D721Med (cell line): ENCODE measurements at regions not wholly inside any gene's neighbourhood (a gene's known extent, or its start where the extent isn't known, plus 50 kb on each side); places are given as distances from the start of the nearest gene placed in this dataset.

Experiments used
- DNase-seq: peaks from one replicate; pipeline ENCODE4 v3.0.0; 2011; ENCODE audit warnings: low spot score; ENCODE audit not compliant: insufficient read length
- FAIRE-seq: peaks from 2 replicates; lab custom pipeline; 2011; peaks lifted over from hg19 to GRCh38; lab: Jason Lieb, UNC
- TF ChIP-seq, protein P1 (sequence below): IDR thresholded peaks from 2 replicates; pipeline ENCODE4 v1.5.1; 2012; ENCODE audit warnings: mild to moderate bottlenecking, control low read depth; ENCODE audit not compliant: insufficient read depth; ENCODE audit errors: missing control alignments

DNA sequence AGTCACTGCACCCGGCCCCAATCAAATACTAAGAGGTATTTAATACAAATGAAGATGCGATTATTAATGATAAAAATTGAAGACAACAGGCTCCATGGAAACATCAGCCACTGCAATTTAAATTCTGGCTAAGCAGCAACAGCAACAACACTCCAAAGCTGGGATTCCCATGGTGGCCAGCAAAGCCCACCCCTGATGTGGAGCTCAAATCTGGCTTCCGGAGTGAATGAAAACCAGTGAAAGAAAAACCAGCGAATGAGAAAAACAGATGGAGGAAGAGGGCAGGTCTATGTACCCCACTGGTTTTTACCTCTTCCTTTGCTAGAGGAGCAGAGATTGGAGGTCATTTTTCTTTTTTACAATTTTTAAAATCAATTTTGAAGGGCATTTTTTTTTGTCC lies 135.9 kb upstream of the PDE10A start:
- DNase-seq (no peak), FAIRE-seq (no peak)
- TF ChIP-seq, protein P1, sequence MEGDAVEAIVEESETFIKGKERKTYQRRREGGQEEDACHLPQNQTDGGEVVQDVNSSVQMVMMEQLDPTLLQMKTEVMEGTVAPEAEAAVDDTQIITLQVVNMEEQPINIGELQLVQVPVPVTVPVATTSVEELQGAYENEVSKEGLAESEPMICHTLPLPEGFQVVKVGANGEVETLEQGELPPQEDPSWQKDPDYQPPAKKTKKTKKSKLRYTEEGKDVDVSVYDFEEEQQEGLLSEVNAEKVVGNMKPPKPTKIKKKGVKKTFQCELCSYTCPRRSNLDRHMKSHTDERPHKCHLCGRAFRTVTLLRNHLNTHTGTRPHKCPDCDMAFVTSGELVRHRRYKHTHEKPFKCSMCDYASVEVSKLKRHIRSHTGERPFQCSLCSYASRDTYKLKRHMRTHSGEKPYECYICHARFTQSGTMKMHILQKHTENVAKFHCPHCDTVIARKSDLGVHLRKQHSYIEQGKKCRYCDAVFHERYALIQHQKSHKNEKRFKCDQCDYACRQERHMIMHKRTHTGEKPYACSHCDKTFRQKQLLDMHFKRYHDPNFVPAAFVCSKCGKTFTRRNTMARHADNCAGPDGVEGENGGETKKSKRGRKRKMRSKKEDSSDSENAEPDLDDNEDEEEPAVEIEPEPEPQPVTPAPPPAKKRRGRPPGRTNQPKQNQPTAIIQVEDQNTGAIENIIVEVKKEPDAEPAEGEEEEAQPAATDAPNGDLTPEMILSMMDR = no peak

- DNase-seq (no peak), FAIRE-seq (no peak)
- TF ChIP-seq, protein P1 = no peak
Measured at GRCh38 chr6:165794179-165794601, 131.1 kb upstream of the PDE10A start.

- FAIRE-seq = no peak
- TF ChIP-seq, protein P1 = no peak
- DNase-seq = no peak
Measured at GRCh38 chr6:165793287-165793825, 130.3 kb upstream of the PDE10A start.

- no peak for DNase-seq
- no peak for FAIRE-seq
- TF ChIP-seq, protein P1 = no peak
Measured at GRCh38 chr6:165791876-165792437, 128.9 kb upstream of the PDE10A start.

DNA sequence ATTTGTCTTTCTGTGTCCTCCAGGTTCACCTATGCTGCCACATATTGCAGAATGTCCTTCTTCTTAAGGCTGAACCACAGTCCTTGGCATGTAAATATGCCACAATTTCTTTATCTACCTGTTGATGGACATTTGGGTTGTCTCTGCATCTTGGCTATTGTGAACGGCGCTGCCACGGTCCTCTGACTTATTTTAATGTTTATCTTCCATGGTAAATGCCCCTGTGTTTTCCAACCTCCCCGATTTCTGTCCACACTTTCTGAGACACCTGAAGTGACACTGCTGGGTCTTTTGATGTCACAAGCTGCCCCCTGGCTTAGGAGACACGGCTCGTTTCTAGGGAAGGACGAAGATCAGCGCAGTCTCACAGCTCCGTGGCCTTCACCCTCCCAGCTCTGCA lies 128.3 kb upstream of the PDE10A start:
- DNase-seq (no peak), FAIRE-seq (no peak)
- TF ChIP-seq, protein P1 = no peak

DNA sequence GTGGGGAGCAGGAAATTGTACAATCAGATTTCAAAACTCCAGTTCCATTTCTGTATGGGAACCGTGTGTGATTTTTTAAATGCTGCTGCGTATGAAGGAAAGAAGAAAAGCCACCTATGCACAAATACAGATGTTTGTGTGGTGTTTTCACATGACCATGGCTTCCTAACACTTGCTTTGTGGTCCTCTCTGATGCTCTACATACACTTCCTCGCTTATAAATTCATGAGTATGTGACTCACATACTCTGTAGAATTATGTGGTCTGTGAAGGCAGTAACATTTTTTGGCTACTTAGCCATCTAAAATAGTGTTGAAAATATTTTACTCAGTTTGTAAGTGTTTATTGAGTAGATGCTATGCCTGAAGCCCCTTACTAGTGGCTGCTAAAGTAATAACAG lies 119.8 kb upstream of the PDE10A start:
- TF ChIP-seq, protein P1 = no peak
- FAIRE-seq = no peak
- no peak for DNase-seq

DNA sequence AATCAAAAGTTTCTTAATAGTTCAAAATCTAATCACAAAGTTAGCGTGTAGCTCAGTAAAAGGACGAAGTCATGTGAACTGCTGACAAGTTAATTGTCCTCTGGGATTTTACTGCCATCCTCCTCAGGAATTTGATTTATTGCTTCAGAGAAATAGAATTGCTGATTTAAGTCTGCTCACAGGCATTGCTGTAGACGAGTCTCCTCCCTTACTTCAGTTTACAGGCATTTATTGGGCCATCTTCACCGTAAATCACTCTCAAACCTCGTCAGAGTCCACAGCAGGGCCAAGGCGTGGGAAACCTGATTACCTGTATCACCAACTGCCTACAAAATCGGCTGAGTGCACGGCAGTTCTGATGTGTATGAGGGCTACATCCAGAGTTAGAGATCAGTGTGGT lies 119.1 kb upstream of the PDE10A start:
- no peak for DNase-seq
- TF ChIP-seq, protein P1 = no peak
- no peak for FAIRE-seq
